Inflammatory macrophage treated with lipopolysaccharide for 1 hour (primary cell): ENCODE measurements at regions not wholly inside any gene's neighbourhood (a gene's known extent, or its start where the extent isn't known, plus 50 kb on each side); places are given as distances from the start of the nearest gene placed in this dataset.
"Not testable (repeated sequence)": the region's sequence is repeated elsewhere in the genome, so short reads cannot be mapped to it uniquely, and the experiment has no call there.

Experiments
- DNase-seq, 2 donors: peaks; one replicate each; pipeline ENCODE4 v3.0.0-alpha.2; 2020 to 2022

DNA sequence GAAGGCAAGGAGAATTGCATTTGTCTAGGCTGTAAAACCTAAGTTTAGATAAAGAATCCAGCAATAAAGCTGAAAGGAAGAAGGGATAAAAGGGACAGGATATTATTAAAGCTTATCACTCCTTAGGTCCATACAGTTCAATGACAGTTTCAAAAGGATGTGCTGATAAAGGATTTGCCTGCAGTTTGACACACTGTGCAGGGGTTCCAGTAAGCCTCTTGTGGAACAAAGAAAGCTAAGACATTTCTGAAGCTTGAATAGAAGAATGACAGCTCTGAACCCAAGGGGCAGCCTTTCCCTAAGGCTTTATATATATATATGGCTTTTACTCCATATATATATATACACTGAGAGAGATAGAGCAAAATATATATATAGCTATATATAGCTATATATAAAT is 276.8 kb upstream of the GRM3 start:
- DNase-seq, result no peak

DNA sequence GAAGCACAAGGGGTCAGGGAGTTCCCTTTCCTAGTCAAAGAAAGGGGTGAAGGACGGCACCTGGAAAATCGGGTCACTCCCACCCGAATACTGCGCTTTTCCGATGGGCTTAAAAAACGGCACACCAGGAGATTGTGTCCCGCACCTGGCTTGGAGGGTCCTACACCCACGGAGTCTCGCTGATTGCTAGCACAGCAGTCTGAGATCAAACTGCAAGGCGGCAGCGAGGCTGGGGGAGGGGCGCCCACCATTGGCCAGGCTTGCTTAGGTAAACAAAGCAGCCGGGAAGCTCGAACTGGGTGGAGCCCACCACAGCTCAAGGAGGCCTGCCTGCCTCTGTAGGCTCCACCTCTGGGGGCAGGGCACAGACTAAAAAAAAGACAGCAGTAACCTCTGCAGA is 303.3 kb upstream of the GRM3 start:
- not testable (repeated sequence) for DNase-seq

DNA sequence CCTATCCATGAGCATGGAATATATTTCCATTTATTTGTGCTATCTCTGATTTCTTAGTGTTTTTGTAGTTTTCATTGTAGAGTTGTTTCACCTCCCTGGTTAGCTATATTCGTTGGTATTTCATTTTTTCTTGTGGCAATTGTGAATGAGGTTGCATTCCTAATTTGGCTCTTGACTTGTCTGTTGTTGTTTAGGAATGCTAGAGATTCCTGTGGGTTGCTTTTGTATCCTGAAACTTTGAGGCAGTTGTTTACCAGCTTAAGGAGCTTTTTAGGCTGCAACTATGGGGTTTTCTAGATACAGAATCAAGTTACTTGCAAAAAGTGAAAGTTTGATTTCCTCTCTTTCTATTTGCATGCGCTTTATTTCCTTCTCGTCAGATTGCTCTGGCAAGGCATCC is 304.7 kb upstream of the GRM3 start:
- DNase-seq, result no peak

DNA sequence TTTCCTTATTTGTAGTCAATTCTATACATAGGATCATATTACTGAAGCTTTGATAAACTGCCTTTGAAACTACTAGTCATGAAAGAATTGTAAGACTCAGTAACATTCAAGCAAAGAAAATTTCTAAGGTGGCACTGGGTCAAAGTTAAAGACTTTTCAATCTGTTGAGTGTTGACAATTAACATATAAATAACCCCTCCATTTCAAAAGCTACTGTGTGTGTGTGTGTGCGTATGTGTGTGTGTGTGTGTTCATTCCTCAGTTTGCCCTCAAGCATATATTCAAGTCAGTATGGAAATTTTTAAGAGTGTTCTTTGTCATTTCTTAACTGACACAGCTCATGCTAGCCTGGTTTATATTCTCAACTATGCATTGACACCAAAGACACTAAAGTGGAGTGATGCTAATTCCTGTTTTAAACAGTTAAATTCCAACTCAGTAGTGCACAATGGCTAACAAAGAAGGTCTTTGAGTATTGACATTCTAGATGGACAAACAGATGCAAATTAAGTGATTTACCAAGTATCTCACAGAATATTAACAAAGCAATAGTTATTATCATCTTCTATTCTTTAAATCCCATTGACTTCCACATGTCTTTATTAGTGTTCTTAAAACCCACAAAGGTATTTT is 314.8 kb upstream of the GRM3 start:
- DNase-seq, result no peak

GRCh38 chr7:86326847-86327246 is 316.9 kb upstream of the GRM3 start:
- DNase-seq, result no peak

- no peak for DNase-seq
Measured at GRCh38 chr7:86320889-86321288, 322.8 kb upstream of the GRM3 start.

GRCh38 chr7:86320341-86320740 is 323.4 kb upstream of the GRM3 start:
- no peak for DNase-seq

- DNase-seq, result no peak
Measured at GRCh38 chr7:86313842-86314241, 329.9 kb upstream of the GRM3 start.

GRCh38 chr7:86301301-86301700 is 342.4 kb upstream of the GRM3 start:
- DNase-seq, result no peak

DNA sequence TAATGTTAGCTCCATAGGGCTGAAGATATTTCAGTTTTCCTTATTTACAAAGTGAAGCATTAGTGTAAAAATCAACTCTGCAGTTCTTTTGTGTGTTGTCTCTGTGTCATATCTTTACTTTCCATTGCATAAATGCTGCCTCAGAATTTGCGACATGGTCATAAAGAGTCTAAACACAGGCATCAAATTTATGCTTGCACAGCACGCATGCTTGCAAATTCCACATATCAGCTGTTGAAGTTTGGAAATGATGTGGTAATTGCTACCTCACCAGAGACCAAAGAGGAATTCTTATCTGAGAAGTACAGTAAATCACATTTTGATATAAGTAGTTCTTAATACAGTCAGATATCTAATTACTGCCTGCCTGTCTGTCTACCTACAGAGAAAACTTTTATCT is 348.2 kb upstream of the GRM3 start:
- DNase-seq, result no peak

- no peak for DNase-seq
Measured at GRCh38 chr7:86282014-86282682, 361.6 kb upstream of the GRM3 start.

DNA sequence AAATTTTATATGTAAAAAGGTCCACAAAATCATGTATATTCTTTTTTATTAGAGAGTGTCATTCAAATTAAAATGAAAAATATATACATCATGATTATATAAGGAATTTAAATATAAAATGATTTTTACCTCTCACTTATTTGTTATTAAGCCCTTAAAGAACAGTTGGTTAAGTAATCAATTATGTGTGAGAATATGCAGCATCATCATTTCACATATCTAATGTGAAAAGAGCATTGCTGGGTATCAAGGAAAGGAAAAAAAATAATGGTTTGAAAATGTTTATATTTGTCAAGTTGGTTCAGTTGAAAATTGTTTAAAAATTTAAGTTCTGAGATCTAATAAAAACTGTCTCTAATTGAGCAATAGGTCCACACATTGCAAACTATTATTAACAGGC is 363.6 kb upstream of the GRM3 start:
- DNase-seq, result no peak

- no peak for DNase-seq
Measured at GRCh38 chr7:86262781-86263180, 380.9 kb upstream of the GRM3 start.

GRCh38 chr7:86257894-86258293 is 385.8 kb upstream of the GRM3 start:
- no peak for DNase-seq

DNA sequence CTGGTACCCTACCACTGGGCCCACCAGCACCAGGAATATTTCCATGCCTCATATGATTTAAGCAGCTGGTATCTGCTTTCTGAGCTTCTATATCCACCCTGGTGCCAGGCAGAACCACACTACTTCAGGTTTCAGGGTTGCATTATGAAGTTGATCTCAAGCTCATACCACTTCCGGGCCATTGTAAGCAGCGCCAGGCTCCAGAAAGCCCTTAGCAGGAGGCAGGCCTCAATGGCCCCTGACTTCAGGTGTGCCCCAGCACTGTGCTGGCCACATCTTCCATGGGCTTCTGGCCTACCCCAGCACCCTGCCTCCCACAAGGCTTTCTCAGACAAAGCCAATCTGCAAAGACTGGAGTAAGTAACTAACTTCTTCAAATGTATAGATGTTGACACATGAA is 391.3 kb upstream of the GRM3 start:
- no peak for DNase-seq

- DNase-seq, result no peak
Measured at GRCh38 chr7:86248977-86249376, 394.7 kb upstream of the GRM3 start.

- no peak for DNase-seq
Measured at GRCh38 chr7:86243171-86243570, 400.5 kb upstream of the GRM3 start.

DNA sequence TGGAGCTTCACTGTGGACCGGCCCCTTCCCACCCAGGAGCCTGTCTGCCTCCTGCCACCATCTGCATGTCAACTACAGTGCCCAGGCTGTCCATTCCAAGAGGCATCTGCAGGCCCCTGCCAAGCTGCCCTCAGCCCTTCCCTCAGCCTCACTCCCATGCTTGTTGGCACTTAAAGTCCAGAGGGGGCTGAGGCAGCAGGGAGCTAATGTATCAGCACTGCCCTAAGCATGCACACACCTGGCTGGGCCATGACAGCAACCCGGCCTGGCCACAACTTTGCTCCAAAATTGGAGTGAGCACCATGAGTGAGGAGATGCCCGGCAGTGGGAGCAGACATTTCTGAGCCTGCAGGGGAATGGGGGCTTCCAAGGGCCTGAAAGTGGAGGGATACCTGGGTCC is 417.5 kb upstream of the GRM3 start:
- DNase-seq, result no peak

GRCh38 chr7:86222806-86223205 is 420.9 kb upstream of the GRM3 start:
- no peak for DNase-seq

- DNase-seq, result no peak
Measured at GRCh38 chr7:86214734-86215133, 429.0 kb upstream of the GRM3 start.

DNA sequence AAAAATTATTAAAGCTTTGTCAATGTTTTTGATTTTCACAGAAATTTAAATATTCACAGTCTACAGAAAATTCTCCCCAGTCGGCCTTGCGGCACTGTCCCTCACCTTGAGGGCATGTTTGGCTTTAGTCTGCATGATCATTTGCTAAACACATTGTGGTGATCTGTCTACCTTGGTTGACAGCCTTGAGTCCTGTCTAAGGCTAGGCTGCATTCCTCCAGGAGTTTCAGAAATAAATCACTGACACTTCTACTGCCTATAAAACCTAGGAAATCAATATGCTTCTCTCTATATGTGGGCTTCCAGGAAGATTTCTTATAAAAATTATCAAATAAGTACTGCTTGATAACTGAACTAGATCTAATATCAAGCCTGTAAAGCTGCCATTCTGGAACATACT is 430.7 kb upstream of the GRM3 start:
- no peak for DNase-seq

- DNase-seq, result no peak
Measured at GRCh38 chr7:86209036-86209435, 434.7 kb upstream of the GRM3 start.

DNA sequence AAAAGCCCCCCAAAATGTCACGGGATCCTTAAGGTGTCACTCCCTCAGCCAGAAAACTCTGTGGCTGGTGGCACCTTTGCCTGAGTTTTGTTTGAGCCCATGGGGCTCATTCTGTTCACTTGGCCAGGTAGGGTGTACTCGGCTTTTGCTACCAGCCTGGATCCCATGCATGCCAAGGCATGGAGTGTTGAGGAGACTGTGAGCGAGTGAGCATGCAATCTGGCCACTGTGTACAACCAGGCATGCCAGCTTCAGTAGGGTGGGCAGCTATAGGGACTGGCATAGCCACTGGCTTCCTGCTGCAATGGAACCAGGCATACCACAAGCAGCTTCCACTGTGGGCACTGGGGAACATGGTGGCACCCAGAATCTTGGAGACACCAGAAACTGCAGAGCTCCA is 436.0 kb upstream of the GRM3 start:
- DNase-seq, result no peak

DNA sequence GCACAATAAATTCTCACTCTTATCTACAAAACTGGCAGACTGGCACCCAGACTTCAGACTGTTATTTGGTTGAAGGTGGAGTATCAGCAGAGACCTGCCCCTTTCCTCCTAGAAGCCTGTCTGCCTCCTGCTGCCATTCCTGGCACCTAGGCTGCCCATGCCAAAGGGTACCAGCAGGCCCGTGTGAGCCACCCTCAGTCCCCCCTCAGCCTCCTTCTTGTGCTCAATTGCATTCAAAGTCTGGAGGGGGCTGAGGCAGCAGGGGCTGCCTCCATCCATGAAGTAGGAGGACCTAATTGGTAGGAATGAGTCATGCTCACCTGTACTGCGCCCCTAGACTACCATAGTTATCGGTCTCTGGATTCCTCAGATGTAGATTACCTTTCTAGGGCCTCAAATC is 440.9 kb upstream of the GRM3 start:
- no peak for DNase-seq

- no peak for DNase-seq
Measured at GRCh38 chr7:86201767-86202166, 441.9 kb upstream of the GRM3 start.
